ENCODE measurements at regions not wholly inside any gene's neighbourhood (a gene's known extent, or its start where the extent isn't known, plus 50 kb on each side); places are given as distances from the start of the nearest gene placed in this dataset.

- Histone ChIP-seq H3K27me3 (replicated peaks in 1 of 7) (peaks cover 0 to 17% (median 0%) of the 10 kb centered on the region in 7 donors), H3K4me3 (no peak overlapping the region), H3K9me3 (peaks cover 0 to 18% (median 0%) of the 10 kb centered on the region in 8 donors), H3K27ac (no peak overlapping the region), H3K36me3 (no peaks in the 10 kb centered on the region), H3K4me1 (no peaks in the 10 kb centered on the region)
- intact Hi-C loops (cut with DNase I; ENCODE audit: low total_unique reads), result no loop called here
- TF ChIP-seq CTCF (IDR thresholded peaks at IDR 0.05 in 8 of 11, conservative IDR thresholded peaks at IDR 0.05 in 3 of 11) (no peak), POLR2A (IDR thresholded peaks at IDR 0.05) (no peak), POLR2AphosphoS5 (IDR thresholded peaks at IDR 0.05) (no peak)
- WGBS, 5 donors, result 74 to 97% (median 90%) methylated on average over 5 of the region's 5 CpGs
- no peak for DNase-seq
These were observed 171.9 kb upstream of the SALL3 start for GRCh38 chr18:78807668-78808067.

GRCh38 chr18:78809845-78810244, 169.8 kb upstream of the SALL3 start:
- Histone ChIP-seq H3K9me3 (no peaks in the 10 kb centered on the region), H3K4me1 (no peaks in the 10 kb centered on the region), H3K4me3 (no peak overlapping the region), H3K27ac (no peak overlapping the region), H3K27me3 (replicated peaks in 1 of 7) (peaks cover 0 to 36% (median 0%) of the 10 kb centered on the region in 7 donors), H3K36me3 (no peaks in the 10 kb centered on the region)
- peak; percentile 30 for DNase-seq
- WGBS, 5 donors, result 82 to 97% (median 93%) methylated on average over 13 of the region's 13 CpGs
- intact Hi-C loops (cut with DNase I; ENCODE audit: low total_unique reads), result no loop called here
- TF ChIP-seq POLR2A (IDR thresholded peaks at IDR 0.05), result no peak
- TF ChIP-seq POLR2AphosphoS5 (IDR thresholded peaks at IDR 0.05), result no peak
- no peak for TF ChIP-seq CTCF (IDR thresholded peaks at IDR 0.05 in 8 of 11, conservative IDR thresholded peaks at IDR 0.05 in 3 of 11)

GRCh38 chr18:78810706-78811105, 168.9 kb upstream of the SALL3 start:
- no peak overlapping the region for H3K27ac ChIP-seq
- no peak for TF ChIP-seq POLR2AphosphoS5 (IDR thresholded peaks at IDR 0.05)
- TF ChIP-seq POLR2A (IDR thresholded peaks at IDR 0.05), result no peak
- TF ChIP-seq CTCF (IDR thresholded peaks at IDR 0.05 in 8 of 11, conservative IDR thresholded peaks at IDR 0.05 in 3 of 11), result no peak
- H3K4me3 ChIP-seq, result no peak overlapping the region
- H3K9me3 ChIP-seq, result no peaks in the 10 kb centered on the region
- WGBS, 5 donors, result 91 to 96% (median 92%) methylated on average over 16 to 18 of the region's 18 CpGs
- peaks cover 0 to 43% (median 0%) of the 10 kb centered on the region in 7 donors for H3K27me3 ChIP-seq (replicated peaks in 1 of 7)
- H3K36me3 ChIP-seq, result no peaks in the 10 kb centered on the region
- no peaks in the 10 kb centered on the region for H3K4me1 ChIP-seq
- intact Hi-C loops (cut with DNase I; ENCODE audit: low total_unique reads), result no loop called here
- DNase-seq, result peak; percentile 41

GRCh38 chr18:78812067-78812466, 167.6 kb upstream of the SALL3 start:
- Histone ChIP-seq H3K4me3 (no peak overlapping the region), H3K4me1 (no peaks in the 10 kb centered on the region), H3K27me3 (replicated peaks in 1 of 7) (peaks cover 0 to 57% (median 0%) of the 10 kb centered on the region in 7 donors), H3K9me3 (no peaks in the 10 kb centered on the region), H3K36me3 (no peaks in the 10 kb centered on the region), H3K27ac (no peak overlapping the region)
- 75 to 87% (median 76%) methylated on average over 9 of the region's 9 CpGs for WGBS, 5 donors
- intact Hi-C loops (cut with DNase I; ENCODE audit: low total_unique reads), result no loop called here
- TF ChIP-seq POLR2AphosphoS5 (IDR thresholded peaks at IDR 0.05) (no peak), POLR2A (IDR thresholded peaks at IDR 0.05) (no peak), CTCF (IDR thresholded peaks at IDR 0.05 in 8 of 11, conservative IDR thresholded peaks at IDR 0.05 in 3 of 11) (no peak)
- DNase-seq, result peak; percentile 67

Data from spleen (tissue), 11 donors.